ENCODE measurements at regions not wholly inside any gene's neighbourhood (a gene's known extent, or its start where the extent isn't known, plus 50 kb on each side); places are given as distances from the start of the nearest gene placed in this dataset.

- TF ChIP-seq CHD7 (IDR thresholded peaks at IDR 0.05; ENCODE audit: insufficient replicate concordance, low read length) (no peak), TBP (IDR thresholded peaks at IDR 0.05; ENCODE audit: low read depth, low read length) (no peak), RAD21 (IDR thresholded peaks at IDR 0.05 in 1 of 2, conservative IDR thresholded peaks at IDR 0.05 in 1 of 2; ENCODE audit: low read depth in 2 of 2, low read length in 2 of 2) (no peak), GABPA (IDR thresholded peaks at IDR 0.05; ENCODE audit: borderline replicate concordance, insufficient read depth, low read length) (no peak), FOSL1 (IDR thresholded peaks at IDR 0.05; ENCODE audit: insufficient read depth, low read depth, low read length) (no peak), ATF3 (IDR thresholded peaks at IDR 0.05; ENCODE audit: insufficient read depth, low read depth, low read length) (no peak), TAF7 (optimal IDR thresholded peaks at IDR 0.05; ENCODE audit: borderline replicate concordance, low read depth, low read length) (no peak), USF2 (IDR thresholded peaks at IDR 0.05; ENCODE audit: low read length) (no peak), E2F6 (IDR thresholded peaks at IDR 0.05) (no peak)
Measured at GRCh38 chr14:61116369-61116768, 135.3 kb downstream of the SLC38A6 start (continued).
